ENCODE measurements at regions not wholly inside any gene's neighbourhood (a gene's known extent, or its start where the extent isn't known, plus 50 kb on each side); places are given as distances from the start of the nearest gene placed in this dataset.

DNA sequence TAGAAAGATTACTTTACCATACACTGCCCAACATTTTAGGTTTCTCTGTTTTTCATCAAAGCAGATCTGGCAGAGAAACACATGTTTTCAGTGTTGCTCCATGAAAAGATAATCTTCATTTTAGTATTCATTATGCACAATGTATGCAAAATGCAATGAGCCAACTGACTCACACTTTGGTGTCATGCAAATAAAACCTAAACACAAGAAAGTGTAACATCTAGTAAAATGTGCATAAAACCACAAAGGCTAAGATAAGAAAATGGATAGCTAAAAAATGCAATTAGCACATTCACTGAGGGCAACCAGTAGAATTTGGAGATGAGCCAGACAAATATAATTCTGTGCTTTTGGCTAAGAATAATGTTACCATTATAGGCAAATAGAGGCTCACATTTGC lies 203.5 kb upstream of the UBE2E3 start:
- no peaks in the 10 kb centered on the region; a peak in 1 of 4 replicates for H3K4me1 ChIP-seq (ENCODE audit: control insufficient read depth in 1 of 2, insufficient read depth in 2 of 2, low read depth in 1 of 2, low read length in 1 of 2)
- CTCF ChIA-PET, result no interaction called here
- no peak overlapping the region for H2AFZ ChIP-seq (ENCODE audit: low read depth)
- no peak overlapping the region for H3K4me3 ChIP-seq (ENCODE audit: low read depth in 2 of 2, low read length in 1 of 2)
- peak overlapping the region in 1 of 2 experiments; percentile 0; a peak in 1 of 4 replicates for H3K27ac ChIP-seq (ENCODE audit: low read depth in 2 of 2, low read length in 1 of 2)
- no peaks in the 10 kb centered on the region for H3K9me3 ChIP-seq
- no peak overlapping the region for H3K9ac ChIP-seq
- no peaks in the 10 kb centered on the region for H3K79me2 ChIP-seq (ENCODE audit: insufficient read depth)
- POLR2A ChIA-PET, result no interaction called here
- no peaks in the 10 kb centered on the region for H3F3A ChIP-seq (replicated peaks; ENCODE audit: insufficient read depth)
- no peaks in the 10 kb centered on the region for H3K36me3 ChIP-seq (replicated peaks in 1 of 2; ENCODE audit: control insufficient read depth in 1 of 2, insufficient read depth in 2 of 2, low read length in 1 of 2)
- H3K9me2 ChIP-seq, result no peaks in the 10 kb centered on the region
- DNase-seq, result no peak
- H3K27me3 ChIP-seq (ENCODE audit: insufficient read depth), result no peaks in the 10 kb centered on the region
- H3K4me2 ChIP-seq, result no peak overlapping the region
- no peaks in the 10 kb centered on the region for H4K20me1 ChIP-seq (ENCODE audit: insufficient read depth)
- TF ChIP-seq FOXM1 (IDR thresholded peaks at IDR 0.05; ENCODE audit: low read depth) (no peak), FOXJ3 (CRISPR knock-in tag; IDR thresholded peaks at IDR 0.05) (0 out of 2 replicates have a peak, but pooled peaks have one; percentile 33), RXRA (IDR thresholded peaks at IDR 0.05; ENCODE audit: borderline replicate concordance, low read depth) (no peak), RCOR1 (IDR thresholded peaks at IDR 0.05; ENCODE audit: low read length) (peak; percentile 4; the same call in 1 of the 2 replicates), CHD2 (IDR thresholded peaks at IDR 0.05; ENCODE audit: low read length, partially characterized antibody) (no peak), POLR2AphosphoS5 (IDR thresholded peaks at IDR 0.05; ENCODE audit: low read depth, low read length) (no peak), YY1 (IDR thresholded peaks at IDR 0.05; ENCODE audit: low read depth) (no peak), EZH2phosphoT487 (IDR thresholded peaks at IDR 0.05; ENCODE audit: borderline replicate concordance, low read depth) (no peak), NFIC (IDR thresholded peaks at IDR 0.05; ENCODE audit: borderline replicate concordance) (no peak), ELF1 (IDR thresholded peaks at IDR 0.05) (no peak), TAF1 (IDR thresholded peaks at IDR 0.05; ENCODE audit: borderline replicate concordance, low read depth, low read length) (no peak), SMC3 (IDR thresholded peaks at IDR 0.05; ENCODE audit: low read depth, low read length) (no peak), NRF1 (IDR thresholded peaks at IDR 0.05; ENCODE audit: low read depth, low read length) (no peak), MEF2A (IDR thresholded peaks at IDR 0.05; ENCODE audit: borderline replicate concordance, low read depth) (no peak), EP300 (IDR thresholded peaks at IDR 0.05; ENCODE audit: borderline replicate concordance in 1 of 2, low read depth in 1 of 2, low read length in 1 of 2) (peak in 1 of 2 experiments; percentile 31; a peak in 2 of 4 replicates), SIN3A (IDR thresholded peaks at IDR 0.05; ENCODE audit: borderline replicate concordance, low read depth, low read length) (no peak), RAD21 (IDR thresholded peaks at IDR 0.05; ENCODE audit: low read length) (no peak), TCF12 (IDR thresholded peaks at IDR 0.05) (no peak), FOSL2 (IDR thresholded peaks at IDR 0.05; ENCODE audit: borderline replicate concordance, low read depth) (no peak), GABPA (IDR thresholded peaks at IDR 0.05; ENCODE audit: low read depth) (no peak)
- TF ChIP-seq, protein P1, sequence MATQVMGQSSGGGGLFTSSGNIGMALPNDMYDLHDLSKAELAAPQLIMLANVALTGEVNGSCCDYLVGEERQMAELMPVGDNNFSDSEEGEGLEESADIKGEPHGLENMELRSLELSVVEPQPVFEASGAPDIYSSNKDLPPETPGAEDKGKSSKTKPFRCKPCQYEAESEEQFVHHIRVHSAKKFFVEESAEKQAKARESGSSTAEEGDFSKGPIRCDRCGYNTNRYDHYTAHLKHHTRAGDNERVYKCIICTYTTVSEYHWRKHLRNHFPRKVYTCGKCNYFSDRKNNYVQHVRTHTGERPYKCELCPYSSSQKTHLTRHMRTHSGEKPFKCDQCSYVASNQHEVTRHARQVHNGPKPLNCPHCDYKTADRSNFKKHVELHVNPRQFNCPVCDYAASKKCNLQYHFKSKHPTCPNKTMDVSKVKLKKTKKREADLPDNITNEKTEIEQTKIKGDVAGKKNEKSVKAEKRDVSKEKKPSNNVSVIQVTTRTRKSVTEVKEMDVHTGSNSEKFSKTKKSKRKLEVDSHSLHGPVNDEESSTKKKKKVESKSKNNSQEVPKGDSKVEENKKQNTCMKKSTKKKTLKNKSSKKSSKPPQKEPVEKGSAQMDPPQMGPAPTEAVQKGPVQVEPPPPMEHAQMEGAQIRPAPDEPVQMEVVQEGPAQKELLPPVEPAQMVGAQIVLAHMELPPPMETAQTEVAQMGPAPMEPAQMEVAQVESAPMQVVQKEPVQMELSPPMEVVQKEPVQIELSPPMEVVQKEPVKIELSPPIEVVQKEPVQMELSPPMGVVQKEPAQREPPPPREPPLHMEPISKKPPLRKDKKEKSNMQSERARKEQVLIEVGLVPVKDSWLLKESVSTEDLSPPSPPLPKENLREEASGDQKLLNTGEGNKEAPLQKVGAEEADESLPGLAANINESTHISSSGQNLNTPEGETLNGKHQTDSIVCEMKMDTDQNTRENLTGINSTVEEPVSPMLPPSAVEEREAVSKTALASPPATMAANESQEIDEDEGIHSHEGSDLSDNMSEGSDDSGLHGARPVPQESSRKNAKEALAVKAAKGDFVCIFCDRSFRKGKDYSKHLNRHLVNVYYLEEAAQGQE (IDR thresholded peaks at IDR 0.05; ENCODE audit: low read depth, low read length), result no peak
- TF ChIP-seq, protein P2, sequence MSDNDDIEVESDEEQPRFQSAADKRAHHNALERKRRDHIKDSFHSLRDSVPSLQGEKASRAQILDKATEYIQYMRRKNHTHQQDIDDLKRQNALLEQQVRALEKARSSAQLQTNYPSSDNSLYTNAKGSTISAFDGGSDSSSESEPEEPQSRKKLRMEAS (IDR thresholded peaks at IDR 0.05; ENCODE audit: low read depth), result no peak
- TF ChIP-seq, protein P3, sequence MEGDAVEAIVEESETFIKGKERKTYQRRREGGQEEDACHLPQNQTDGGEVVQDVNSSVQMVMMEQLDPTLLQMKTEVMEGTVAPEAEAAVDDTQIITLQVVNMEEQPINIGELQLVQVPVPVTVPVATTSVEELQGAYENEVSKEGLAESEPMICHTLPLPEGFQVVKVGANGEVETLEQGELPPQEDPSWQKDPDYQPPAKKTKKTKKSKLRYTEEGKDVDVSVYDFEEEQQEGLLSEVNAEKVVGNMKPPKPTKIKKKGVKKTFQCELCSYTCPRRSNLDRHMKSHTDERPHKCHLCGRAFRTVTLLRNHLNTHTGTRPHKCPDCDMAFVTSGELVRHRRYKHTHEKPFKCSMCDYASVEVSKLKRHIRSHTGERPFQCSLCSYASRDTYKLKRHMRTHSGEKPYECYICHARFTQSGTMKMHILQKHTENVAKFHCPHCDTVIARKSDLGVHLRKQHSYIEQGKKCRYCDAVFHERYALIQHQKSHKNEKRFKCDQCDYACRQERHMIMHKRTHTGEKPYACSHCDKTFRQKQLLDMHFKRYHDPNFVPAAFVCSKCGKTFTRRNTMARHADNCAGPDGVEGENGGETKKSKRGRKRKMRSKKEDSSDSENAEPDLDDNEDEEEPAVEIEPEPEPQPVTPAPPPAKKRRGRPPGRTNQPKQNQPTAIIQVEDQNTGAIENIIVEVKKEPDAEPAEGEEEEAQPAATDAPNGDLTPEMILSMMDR (IDR thresholded peaks at IDR 0.05), result no peak
- TF ChIP-seq, protein P4, sequence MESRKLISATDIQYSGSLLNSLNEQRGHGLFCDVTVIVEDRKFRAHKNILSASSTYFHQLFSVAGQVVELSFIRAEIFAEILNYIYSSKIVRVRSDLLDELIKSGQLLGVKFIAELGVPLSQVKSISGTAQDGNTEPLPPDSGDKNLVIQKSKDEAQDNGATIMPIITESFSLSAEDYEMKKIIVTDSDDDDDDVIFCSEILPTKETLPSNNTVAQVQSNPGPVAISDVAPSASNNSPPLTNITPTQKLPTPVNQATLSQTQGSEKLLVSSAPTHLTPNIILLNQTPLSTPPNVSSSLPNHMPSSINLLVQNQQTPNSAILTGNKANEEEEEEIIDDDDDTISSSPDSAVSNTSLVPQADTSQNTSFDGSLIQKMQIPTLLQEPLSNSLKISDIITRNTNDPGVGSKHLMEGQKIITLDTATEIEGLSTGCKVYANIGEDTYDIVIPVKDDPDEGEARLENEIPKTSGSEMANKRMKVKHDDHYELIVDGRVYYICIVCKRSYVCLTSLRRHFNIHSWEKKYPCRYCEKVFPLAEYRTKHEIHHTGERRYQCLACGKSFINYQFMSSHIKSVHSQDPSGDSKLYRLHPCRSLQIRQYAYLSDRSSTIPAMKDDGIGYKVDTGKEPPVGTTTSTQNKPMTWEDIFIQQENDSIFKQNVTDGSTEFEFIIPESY (IDR thresholded peaks at IDR 0.05; ENCODE audit: borderline replicate concordance, low read depth), result no peak
- TF ChIP-seq, protein P5, sequence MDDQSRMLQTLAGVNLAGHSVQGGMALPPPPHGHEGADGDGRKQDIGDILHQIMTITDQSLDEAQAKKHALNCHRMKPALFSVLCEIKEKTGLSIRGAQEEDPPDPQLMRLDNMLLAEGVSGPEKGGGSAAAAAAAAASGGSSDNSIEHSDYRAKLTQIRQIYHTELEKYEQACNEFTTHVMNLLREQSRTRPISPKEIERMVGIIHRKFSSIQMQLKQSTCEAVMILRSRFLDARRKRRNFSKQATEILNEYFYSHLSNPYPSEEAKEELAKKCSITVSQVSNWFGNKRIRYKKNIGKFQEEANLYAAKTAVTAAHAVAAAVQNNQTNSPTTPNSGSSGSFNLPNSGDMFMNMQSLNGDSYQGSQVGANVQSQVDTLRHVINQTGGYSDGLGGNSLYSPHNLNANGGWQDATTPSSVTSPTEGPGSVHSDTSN (IDR thresholded peaks at IDR 0.05), result no peak
- TF ChIP-seq, protein P6, sequence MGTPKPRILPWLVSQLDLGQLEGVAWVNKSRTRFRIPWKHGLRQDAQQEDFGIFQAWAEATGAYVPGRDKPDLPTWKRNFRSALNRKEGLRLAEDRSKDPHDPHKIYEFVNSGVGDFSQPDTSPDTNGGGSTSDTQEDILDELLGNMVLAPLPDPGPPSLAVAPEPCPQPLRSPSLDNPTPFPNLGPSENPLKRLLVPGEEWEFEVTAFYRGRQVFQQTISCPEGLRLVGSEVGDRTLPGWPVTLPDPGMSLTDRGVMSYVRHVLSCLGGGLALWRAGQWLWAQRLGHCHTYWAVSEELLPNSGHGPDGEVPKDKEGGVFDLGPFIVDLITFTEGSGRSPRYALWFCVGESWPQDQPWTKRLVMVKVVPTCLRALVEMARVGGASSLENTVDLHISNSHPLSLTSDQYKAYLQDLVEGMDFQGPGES (IDR thresholded peaks at IDR 0.05; ENCODE audit: low read depth, low read length), result no peak

Data from SK-N-SH (cell line).